Inferior parietal cortex (tissue), 1 donor: ENCODE measurements at regions not wholly inside any gene's neighbourhood (a gene's known extent, or its start where the extent isn't known, plus 50 kb on each side); places are given as distances from the start of the nearest gene placed in this dataset.
"Not testable (repeated sequence)": the region's sequence is repeated elsewhere in the genome, so short reads cannot be mapped to it uniquely, and the experiment has no call there.

Experiments
- DNase-seq: peaks from one replicate; pipeline ENCODE4 v3.0.0-alpha.2; 2016; ENCODE audit errors: extremely low spot score

- DNase-seq = no peak
These were observed 374.9 kb upstream of the TRPC7 start for GRCh38 chr5:136740228-136740627.

- DNase-seq = not testable (repeated sequence)
These were observed 373.9 kb upstream of the TRPC7 start for GRCh38 chr5:136739271-136739670.

- no peak for DNase-seq
These were observed 373.5 kb upstream of the TRPC7 start for GRCh38 chr5:136738829-136739228.

- DNase-seq = no peak
These were observed 370.7 kb upstream of the TRPC7 start for GRCh38 chr5:136736021-136736420.

GRCh38 chr5:136735611-136736010 lies 370.3 kb upstream of the TRPC7 start:
- not testable (repeated sequence) for DNase-seq

GRCh38 chr5:136734628-136735027 lies 369.3 kb upstream of the TRPC7 start:
- DNase-seq = no peak

- DNase-seq = no peak
These were observed 367.4 kb upstream of the TRPC7 start for GRCh38 chr5:136732751-136733150.

- DNase-seq = no peak
These were observed 366.0 kb upstream of the TRPC7 start for GRCh38 chr5:136731241-136731900.

GRCh38 chr5:136730426-136730825 lies 365.1 kb upstream of the TRPC7 start:
- DNase-seq = no peak

GRCh38 chr5:136729901-136730355 lies 364.6 kb upstream of the TRPC7 start:
- no peak for DNase-seq

- no peak for DNase-seq
These were observed 361.2 kb upstream of the TRPC7 start for GRCh38 chr5:136726506-136726905.

GRCh38 chr5:136724161-136724560 lies 358.8 kb upstream of the TRPC7 start:
- DNase-seq = no peak

GRCh38 chr5:136722581-136722980 lies 357.2 kb upstream of the TRPC7 start:
- no peak for DNase-seq

GRCh38 chr5:136722086-136722485 lies 356.7 kb upstream of the TRPC7 start:
- DNase-seq = no peak

GRCh38 chr5:136720674-136721073 lies 355.3 kb upstream of the TRPC7 start:
- DNase-seq = no peak

- DNase-seq = no peak
These were observed 352.6 kb upstream of the TRPC7 start for GRCh38 chr5:136717917-136718316.

GRCh38 chr5:136714286-136714685 lies 348.9 kb upstream of the TRPC7 start:
- DNase-seq = no peak

GRCh38 chr5:136712628-136713027 lies 347.3 kb upstream of the TRPC7 start:
- no peak for DNase-seq

- DNase-seq = no peak
These were observed 345.5 kb upstream of the TRPC7 start for GRCh38 chr5:136710834-136711233.

GRCh38 chr5:136703706-136704105 lies 338.4 kb upstream of the TRPC7 start:
- no peak for DNase-seq

GRCh38 chr5:136703036-136703435 lies 337.7 kb upstream of the TRPC7 start:
- no peak for DNase-seq

GRCh38 chr5:136701191-136701590 lies 335.8 kb upstream of the TRPC7 start:
- DNase-seq = no peak

GRCh38 chr5:136699651-136700050 lies 334.3 kb upstream of the TRPC7 start:
- DNase-seq = no peak

GRCh38 chr5:136698970-136699369 lies 333.6 kb upstream of the TRPC7 start:
- DNase-seq = no peak
